ENCODE measurements at regions not wholly inside any gene's neighbourhood (a gene's known extent, or its start where the extent isn't known, plus 50 kb on each side); places are given as distances from the start of the nearest gene placed in this dataset.
A peak's percentile ranks its signal among the peaks of the same experiment; 100 is the strongest.

- DNase-seq (ENCODE audit: low spot score), result peak; percentile 67
- whole genome bisulfite sequencing, result 2% methylated on average over 11 of the region's 11 CpGs
- TF ChIP-seq ATF3 (IDR thresholded peaks at IDR 0.05), result no peak
- TF ChIP-seq SP1 (IDR thresholded peaks at IDR 0.05), result no peak
- TF ChIP-seq YY1 (IDR thresholded peaks at IDR 0.05), result no peak
- TF ChIP-seq CTCF (IDR thresholded peaks at IDR 0.05; ENCODE audit: low read depth, low read length, missing input control), result peak; percentile 92
- TF ChIP-seq RAD21 (IDR thresholded peaks at IDR 0.05), result peak; percentile 92 to 95
- TF ChIP-seq EGR1 (IDR thresholded peaks at IDR 0.05; ENCODE audit: low read depth in 2 of 2), result no peak
- H3K27me3 ChIP-seq (ENCODE audit: control insufficient read depth in 4 of 4, insufficient read depth in 4 of 4, low read length in 3 of 4), result peaks cover 0 to under 1% (median 0%) of the 10 kb centered on the region in 4 donors
- peaks cover 0 to 7% (median 6%) of the 10 kb centered on the region in 4 donors for H3K9me3 ChIP-seq (ENCODE audit: control insufficient read depth in 4 of 4, low read length in 3 of 4)
- no peaks in the 10 kb centered on the region for H3K36me3 ChIP-seq (ENCODE audit: control insufficient read depth in 4 of 4, insufficient read depth in 3 of 4, low read depth in 1 of 4, low read length in 3 of 4)
- no peak overlapping the region for H3K4me3 ChIP-seq (ENCODE audit: low read depth in 1 of 3, low read length in 3 of 3)
- no peaks in the 10 kb centered on the region for H3K4me1 ChIP-seq (ENCODE audit: control insufficient read depth in 4 of 4, insufficient read depth in 4 of 4, low read length in 3 of 4)
- no peak overlapping the region for H3K27ac ChIP-seq (ENCODE audit: low read depth in 1 of 2, low read length in 2 of 2)
- H3K9ac ChIP-seq (ENCODE audit: low read depth in 1 of 2, low read length in 2 of 2), result no peak overlapping the region
Measured at GRCh38 chr6:166106076-166106686, 61.5 kb downstream of the TBXT start.

- Histone ChIP-seq H3K36me3 (ENCODE audit: control insufficient read depth in 4 of 4, insufficient read depth in 3 of 4, low read depth in 1 of 4, low read length in 3 of 4) (no peaks in the 10 kb centered on the region), H3K27ac (ENCODE audit: low read depth in 1 of 2, low read length in 2 of 2) (no peak overlapping the region), H3K27me3 (ENCODE audit: control insufficient read depth in 4 of 4, insufficient read depth in 4 of 4, low read length in 3 of 4) (no peaks in the 10 kb centered on the region), H3K9ac (ENCODE audit: low read depth in 1 of 2, low read length in 2 of 2) (no peak overlapping the region), H3K4me3 (ENCODE audit: low read depth in 1 of 3, low read length in 3 of 3) (no peak overlapping the region), H3K9me3 (ENCODE audit: control insufficient read depth in 4 of 4, low read length in 3 of 4) (peaks cover 0 to 7% (median 6%) of the 10 kb centered on the region in 4 donors), H3K4me1 (ENCODE audit: control insufficient read depth in 4 of 4, insufficient read depth in 4 of 4, low read length in 3 of 4) (no peaks in the 10 kb centered on the region)
- TF ChIP-seq JUND (IDR thresholded peaks at IDR 0.05), result no peak
- no peak for DNase-seq (ENCODE audit: low spot score)
- WGBS, result 62% methylated on average over 10 of the region's 10 CpGs
Measured at GRCh38 chr6:166105341-166106075, 62.1 kb downstream of the TBXT start.

GRCh38 chr6:166104872-166105271, 62.8 kb downstream of the TBXT start:
- no peak for TF ChIP-seq ATF3 (IDR thresholded peaks at IDR 0.05)
- 93% methylated on average over 7 of the region's 7 CpGs for WGBS
- no peak overlapping the region for H3K9ac ChIP-seq (ENCODE audit: low read depth in 1 of 2, low read length in 2 of 2)
- H3K36me3 ChIP-seq (ENCODE audit: control insufficient read depth in 4 of 4, insufficient read depth in 3 of 4, low read depth in 1 of 4, low read length in 3 of 4), result no peaks in the 10 kb centered on the region
- no peak overlapping the region for H3K27ac ChIP-seq (ENCODE audit: low read depth in 1 of 2, low read length in 2 of 2)
- no peak for DNase-seq (ENCODE audit: low spot score)
- peaks cover 0 to 7% (median 6%) of the 10 kb centered on the region in 4 donors for H3K9me3 ChIP-seq (ENCODE audit: control insufficient read depth in 4 of 4, low read length in 3 of 4)
- H3K4me1 ChIP-seq (ENCODE audit: control insufficient read depth in 4 of 4, insufficient read depth in 4 of 4, low read length in 3 of 4), result no peaks in the 10 kb centered on the region
- no peak overlapping the region for H3K4me3 ChIP-seq (ENCODE audit: low read depth in 1 of 3, low read length in 3 of 3)
- no peaks in the 10 kb centered on the region for H3K27me3 ChIP-seq (ENCODE audit: control insufficient read depth in 4 of 4, insufficient read depth in 4 of 4, low read length in 3 of 4)

GRCh38 chr6:166104107-166104506, 63.5 kb downstream of the TBXT start:
- Histone ChIP-seq H3K4me1 (ENCODE audit: control insufficient read depth in 4 of 4, insufficient read depth in 4 of 4, low read length in 3 of 4) (no peaks in the 10 kb centered on the region), H3K27ac (ENCODE audit: low read depth in 1 of 2, low read length in 2 of 2) (no peak overlapping the region), H3K4me3 (ENCODE audit: low read depth in 1 of 3, low read length in 3 of 3) (no peak overlapping the region), H3K27me3 (ENCODE audit: control insufficient read depth in 4 of 4, insufficient read depth in 4 of 4, low read length in 3 of 4) (peaks cover 0 to 2% (median 0%) of the 10 kb centered on the region in 4 donors), H3K9ac (ENCODE audit: low read depth in 1 of 2, low read length in 2 of 2) (no peak overlapping the region), H3K36me3 (ENCODE audit: control insufficient read depth in 4 of 4, insufficient read depth in 3 of 4, low read depth in 1 of 4, low read length in 3 of 4) (no peaks in the 10 kb centered on the region), H3K9me3 (ENCODE audit: control insufficient read depth in 4 of 4, low read length in 3 of 4) (peaks cover 0 to 7% (median 6%) of the 10 kb centered on the region in 4 donors)
- no peak for DNase-seq (ENCODE audit: low spot score)
- WGBS, result 40% methylated on average over 4 of the region's 4 CpGs
- no peak for TF ChIP-seq HNF4A (conservative IDR thresholded peaks at IDR 0.05)
- TF ChIP-seq ZBTB33 (IDR thresholded peaks at IDR 0.05), result no peak
- TF ChIP-seq HNF4G (IDR thresholded peaks at IDR 0.05), result no peak
- no peak for TF ChIP-seq FOXA1 (IDR thresholded peaks at IDR 0.05)
- no peak for TF ChIP-seq REST (IDR thresholded peaks at IDR 0.05)
